ENCODE measurements at regions not wholly inside any gene's neighbourhood (a gene's known extent, or its start where the extent isn't known, plus 50 kb on each side); places are given as distances from the start of the nearest gene placed in this dataset.

DNA sequence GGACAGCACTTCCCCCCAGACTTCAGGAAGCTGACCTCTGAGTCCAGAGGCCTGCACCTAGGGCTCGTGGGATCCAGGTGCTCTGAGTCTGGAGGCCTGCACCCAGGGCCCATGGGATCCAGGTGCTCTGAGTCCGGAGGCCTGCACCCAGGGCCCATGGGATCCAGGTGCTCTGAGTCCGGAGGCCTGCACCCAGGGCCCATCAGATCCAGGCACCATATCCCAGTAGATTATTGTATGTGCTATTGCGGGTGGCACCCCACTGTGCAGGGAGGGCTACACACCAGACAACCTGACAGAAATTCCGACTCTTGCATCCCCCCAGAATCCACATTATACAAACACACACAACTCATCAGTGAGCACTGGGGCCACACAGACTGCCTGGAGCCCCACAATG, 515.2 kb downstream of the EIPR1 start:
- no peak for DNase-seq

GRCh38 chr2:2861666-2862240, 515.9 kb downstream of the EIPR1 start:
- no peak for DNase-seq

- DNase-seq: no peak
Observed at GRCh38 chr2:2860589-2861300, 516.9 kb downstream of the EIPR1 start.

DNA sequence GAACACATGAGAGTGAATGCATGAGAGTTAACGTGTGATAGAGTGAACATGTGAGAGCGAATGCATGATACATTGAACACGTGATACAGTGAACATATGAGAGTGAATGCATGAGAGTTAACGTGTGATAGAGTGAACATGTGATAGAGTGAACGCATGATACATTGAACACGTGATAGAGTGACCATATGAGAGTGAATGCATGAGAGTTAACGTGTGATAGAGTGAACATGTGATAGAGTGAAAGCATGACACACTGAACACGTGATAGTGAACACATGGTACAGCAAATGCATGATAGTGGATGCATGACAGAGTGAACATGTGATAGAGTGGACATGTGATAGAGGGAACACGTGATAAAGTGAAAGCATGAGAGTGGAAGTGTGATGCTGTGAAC, 517.9 kb downstream of the EIPR1 start:
- no peak for DNase-seq

GRCh38 chr2:2859164-2859563, 518.5 kb downstream of the EIPR1 start:
- no peak for DNase-seq

- DNase-seq: no peak
Observed at GRCh38 chr2:2856723-2857415, 520.7 kb downstream of the EIPR1 start.

DNA sequence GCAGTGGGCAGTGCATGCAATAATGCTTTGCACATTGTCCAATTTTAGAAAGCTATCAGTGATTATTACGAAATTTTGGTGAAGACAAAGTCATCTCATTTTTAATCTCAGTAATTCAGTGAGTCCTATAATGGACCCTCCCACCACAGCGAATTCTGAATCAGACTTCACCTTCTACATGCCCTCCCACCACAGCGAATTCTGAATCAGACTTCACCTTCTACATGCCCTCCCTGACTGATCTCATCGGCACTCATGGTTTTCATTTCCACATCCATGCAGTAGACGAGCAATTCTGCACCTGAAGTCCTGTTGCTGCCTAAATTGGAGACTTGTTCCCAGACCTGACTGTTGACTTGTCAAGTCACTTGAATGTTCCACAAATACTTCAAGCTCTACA, 522.3 kb downstream of the EIPR1 start:
- no peak for DNase-seq

GRCh38 chr2:2853346-2853745, 522.3 kb upstream of the MYT1L start:
- no peak for DNase-seq

GRCh38 chr2:2851806-2852777, 521.0 kb upstream of the MYT1L start:
- DNase-seq: no peak

GRCh38 chr2:2851316-2851715, 520.2 kb upstream of the MYT1L start:
- no peak for DNase-seq

- no peak for DNase-seq
Observed at GRCh38 chr2:2850859-2851258, 519.8 kb upstream of the MYT1L start.

DNA sequence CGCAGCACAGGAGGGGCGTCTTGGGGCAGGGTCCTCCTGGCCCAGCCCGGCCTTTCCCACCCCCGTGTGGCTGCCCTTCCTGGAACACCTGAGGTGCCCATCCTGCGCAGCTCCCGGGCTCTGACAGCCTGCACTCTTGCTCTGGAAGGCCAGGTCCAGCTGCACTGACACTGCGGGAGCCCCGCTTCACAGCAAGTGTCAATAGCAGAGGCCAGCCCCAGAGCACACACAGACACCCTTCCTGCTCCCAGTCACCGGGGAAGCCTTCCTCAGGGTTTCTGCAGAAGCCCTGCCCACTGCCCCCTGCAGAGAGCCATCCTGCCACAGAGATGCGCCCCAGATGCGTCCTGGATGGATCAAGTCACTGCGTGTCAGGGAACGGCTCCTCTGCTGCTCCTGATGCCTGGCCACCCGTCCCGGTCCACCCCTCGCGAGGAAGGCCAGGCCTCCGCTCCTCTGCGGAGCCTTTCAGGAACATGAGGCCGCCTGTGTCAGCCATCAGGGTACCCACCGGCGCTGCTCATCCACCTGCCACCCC, 519.2 kb upstream of the MYT1L start:
- DNase-seq: no peak

DNA sequence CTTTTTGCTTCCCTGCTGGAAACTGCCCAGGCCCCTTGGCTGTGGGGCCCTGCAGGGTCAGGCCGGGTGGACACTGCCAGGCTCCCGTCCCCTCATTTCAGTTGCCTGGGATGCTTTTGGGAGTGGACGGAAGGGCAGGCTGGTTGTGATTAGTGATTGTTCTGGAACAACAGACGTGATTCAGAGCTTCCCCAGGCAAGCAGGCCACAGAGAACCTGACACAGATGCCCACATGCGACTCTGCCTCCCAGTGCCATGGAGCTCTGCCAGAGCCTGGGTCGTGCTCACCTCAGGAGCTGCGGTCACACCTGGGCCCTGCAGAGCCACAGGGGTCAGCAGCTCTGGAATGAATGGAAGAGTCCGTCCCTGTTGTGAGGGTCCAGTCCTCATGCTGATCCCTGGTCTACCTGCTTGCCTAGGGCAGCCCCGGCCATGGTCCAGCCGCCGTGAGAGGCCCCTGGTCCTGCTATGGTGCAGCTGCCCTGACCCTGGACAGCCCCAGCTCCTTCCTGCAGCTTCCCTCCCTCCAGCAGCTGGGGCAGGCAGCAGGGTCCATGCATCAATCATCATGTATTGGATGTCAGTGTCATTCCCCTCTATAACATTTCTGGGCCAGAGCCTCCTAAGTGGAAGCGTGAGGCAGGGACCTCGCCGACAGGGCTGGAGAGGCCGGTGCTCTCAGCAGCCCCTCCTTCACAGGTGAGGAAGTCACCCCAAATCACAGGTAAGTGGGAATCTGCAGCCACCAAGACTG, 518.6 kb upstream of the MYT1L start:
- no peak for DNase-seq

GRCh38 chr2:2848621-2849333, 517.7 kb upstream of the MYT1L start:
- no peak for DNase-seq

DNA sequence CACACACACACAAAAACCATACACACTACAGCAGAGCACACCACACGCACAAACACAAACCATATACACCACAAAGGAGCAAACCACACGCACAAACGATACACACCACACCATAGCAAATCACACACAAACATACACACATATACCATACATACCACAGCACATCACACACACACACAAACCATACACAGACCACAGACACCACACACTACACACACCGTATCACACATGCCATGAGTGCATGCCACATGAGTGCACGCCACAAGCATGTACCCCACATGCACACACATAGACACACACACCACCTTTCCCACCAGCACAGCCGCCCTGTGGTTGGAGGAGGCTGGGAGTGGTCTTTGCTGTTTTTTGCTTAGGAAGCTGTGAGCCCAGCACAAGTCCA, 517.1 kb upstream of the MYT1L start:
- no peak for DNase-seq

GRCh38 chr2:2847209-2847676, 516.2 kb upstream of the MYT1L start:
- peak; percentile 36 for DNase-seq

- DNase-seq: peak; percentile 93
Observed at GRCh38 chr2:2846332-2847208, 515.5 kb upstream of the MYT1L start.

GRCh38 chr2:2845806-2846315, 514.8 kb upstream of the MYT1L start:
- DNase-seq: no peak

- DNase-seq: no peak
Observed at GRCh38 chr2:2845267-2845666, 514.2 kb upstream of the MYT1L start.

DNA sequence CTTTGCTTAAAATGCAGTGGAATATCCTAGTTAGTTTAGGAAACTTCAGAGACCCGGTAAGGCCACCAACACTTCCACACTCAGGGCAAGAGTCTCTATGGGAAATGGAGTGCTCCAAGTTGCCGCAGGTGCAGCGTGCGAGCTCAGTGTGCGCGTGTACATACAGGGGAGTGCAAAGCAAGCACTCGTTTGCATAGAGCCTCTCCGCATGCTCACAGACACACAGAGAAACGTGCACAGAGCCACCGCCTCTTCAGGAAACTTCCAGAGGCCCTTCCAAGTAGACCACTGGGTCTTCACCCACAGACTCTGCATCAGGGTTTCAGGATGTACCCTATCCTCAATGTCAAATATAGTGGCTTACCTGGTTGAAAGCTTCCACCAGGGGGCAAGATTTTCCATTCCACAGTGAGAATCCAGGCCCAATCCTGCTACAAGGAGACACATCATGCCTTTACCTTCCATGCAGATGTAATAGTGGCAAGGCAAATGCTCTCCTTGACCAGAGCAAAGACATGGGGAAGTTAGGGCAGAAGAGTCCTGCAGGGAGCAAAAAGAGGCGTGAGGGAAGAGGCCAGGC, 513.0 kb upstream of the MYT1L start:
- no peak for DNase-seq

Data from NCI-H774 (cell line).